HAP-1 (cell line): ENCODE measurements at regions not wholly inside any gene's neighbourhood (a gene's known extent, or its start where the extent isn't known, plus 50 kb on each side); places are given as distances from the start of the nearest gene placed in this dataset.

Source experiments
- DNase-seq, 2 experiments: peaks; one replicate each; pipeline ENCODE4 v3.0.0-alpha.2; 2016 to 2020; ENCODE audit warnings: low spot score in 2 of 2
- H3K27me3 ChIP-seq: fragments of 250-450 bp; sonication (Bioruptor Pico); 2 replicates; pipeline ENCODE4 v1.5.1; 2020; ENCODE audit warnings: low read depth, mild to moderate bottlenecking, moderate library complexity
- H3K36me3 ChIP-seq: fragments of 250-450 bp; sonication (Bioruptor Pico); replicated peaks from 2 replicates; pipeline ENCODE4 v1.5.1; 2020; ENCODE audit warnings: mild to moderate bottlenecking
- H3K4me1 ChIP-seq: fragments of 250-450 bp; sonication (Bioruptor Pico); 2 replicates; pipeline ENCODE4 v1.5.1; 2020; ENCODE audit warnings: mild to moderate bottlenecking
- H3K4me3 ChIP-seq: fragments of 250-450 bp; sonication (Bioruptor Pico); 2 replicates; pipeline ENCODE4 v1.5.1; 2020; ENCODE audit warnings: mild to moderate bottlenecking, moderate library complexity
- H3K9me3 ChIP-seq: fragments of 250-450 bp; sonication (Bioruptor Pico); 2 replicates; pipeline ENCODE4 v1.5.1; 2020; ENCODE audit warnings: mild to moderate bottlenecking, moderate library complexity
- in situ Hi-C: fragments of 300-500 bp; cut with MboI; formaldehyde crosslinking; loops from 3 replicates; pipeline ENCODE4 v1.14.3; 2020; ENCODE audit warnings: low sequenced_read_pairs, inconsistent platforms, mixed read lengths

DNA sequence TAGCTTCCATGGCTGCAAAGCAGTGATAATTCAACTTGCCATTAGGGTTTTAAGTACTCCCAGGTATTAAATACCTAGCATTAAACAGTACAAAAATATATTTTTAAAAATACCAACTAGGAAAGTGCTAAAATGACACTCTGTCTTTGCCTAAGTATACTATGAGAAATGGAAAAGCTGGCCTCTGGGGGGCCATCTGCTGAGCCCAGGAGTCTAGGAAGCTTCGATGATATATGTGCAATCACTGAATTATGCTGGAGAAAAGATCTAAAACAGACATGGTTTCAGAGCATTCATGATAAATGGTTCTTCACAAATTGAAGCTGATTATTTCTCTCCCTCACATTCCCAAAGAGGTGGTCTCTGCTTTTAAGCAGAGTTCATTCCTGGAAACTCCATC, 191.8 kb downstream of the OPA1 start:
- H3K4me1 ChIP-seq, result peaks cover 8% of the 10 kb centered on the region
- no peaks in the 10 kb centered on the region for H3K9me3 ChIP-seq
- H3K36me3 ChIP-seq, result no peaks in the 10 kb centered on the region
- no peak for DNase-seq
- H3K27me3 ChIP-seq, result no peaks in the 10 kb centered on the region
- H3K4me3 ChIP-seq, result no peak overlapping the region
- in situ Hi-C loops, result loop anchor here (5.0 to 25.0 kb wide), 3 partner anchors 177 to 532 kb away; partner anchors contain the start of gene HES1

GRCh38 chr3:193787496-193787870, 194.5 kb downstream of the OPA1 start:
- in situ Hi-C loops, result loop anchor here (5.0 to 25.0 kb wide), 3 partner anchors 175 to 530 kb away; partner anchors contain the start of gene HES1
- Histone ChIP-seq H3K36me3 (no peaks in the 10 kb centered on the region), H3K4me3 (no peak overlapping the region), H3K9me3 (no peaks in the 10 kb centered on the region), H3K27me3 (no peaks in the 10 kb centered on the region), H3K4me1 (peaks cover 3% of the 10 kb centered on the region; the same call in 1 of the 2 replicates)
- DNase-seq, result no peak

DNA sequence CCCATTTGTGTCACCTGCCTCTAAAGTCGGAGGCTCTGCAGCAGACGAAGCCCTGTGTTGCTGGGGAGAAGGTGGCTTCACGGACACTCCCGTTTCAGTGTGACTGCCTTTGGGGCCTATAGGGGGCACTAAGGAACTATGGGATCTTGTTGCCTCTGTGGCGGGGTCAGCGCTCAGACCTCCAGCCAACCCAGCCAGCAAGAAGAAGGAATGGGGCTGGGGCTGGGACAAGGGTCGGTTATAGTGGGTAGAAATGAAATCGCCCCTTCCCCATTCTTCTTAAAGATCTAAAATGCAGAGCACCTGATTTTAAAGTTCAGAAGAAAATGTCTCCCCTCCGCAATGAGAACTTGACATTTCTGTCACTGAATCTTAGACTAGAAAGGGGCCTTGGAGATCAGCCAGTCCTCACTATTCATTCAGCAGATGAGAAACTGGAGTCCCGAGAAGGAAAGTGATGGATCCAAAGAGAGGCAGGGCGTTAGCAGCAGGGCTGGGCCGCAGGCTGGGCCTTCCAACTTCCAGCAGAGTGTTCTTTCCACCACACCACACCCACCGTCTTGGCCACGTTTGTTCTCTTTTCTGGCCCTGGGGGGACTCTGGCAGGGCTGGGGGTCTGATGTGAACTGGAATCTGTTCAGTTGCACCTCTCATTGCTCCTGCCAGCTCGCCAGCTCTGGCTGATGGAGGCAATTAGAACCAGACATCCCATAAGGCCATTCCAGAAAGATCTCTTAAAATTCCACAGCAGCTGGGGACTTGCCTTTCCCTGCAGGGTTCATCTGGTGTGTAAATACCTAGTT, 195.4 kb downstream of the OPA1 start:
- Histone ChIP-seq H3K4me3 (no peak overlapping the region), H3K27me3 (no peaks in the 10 kb centered on the region), H3K36me3 (no peaks in the 10 kb centered on the region), H3K4me1 (peaks cover 3% of the 10 kb centered on the region; the same call in 1 of the 2 replicates), H3K9me3 (no peaks in the 10 kb centered on the region)
- in situ Hi-C loops, result loop anchor here (5.0 to 25.0 kb wide), 3 partner anchors 174 to 529 kb away; partner anchors contain the start of gene HES1
- peak; percentile 73 to 75 for DNase-seq

DNA sequence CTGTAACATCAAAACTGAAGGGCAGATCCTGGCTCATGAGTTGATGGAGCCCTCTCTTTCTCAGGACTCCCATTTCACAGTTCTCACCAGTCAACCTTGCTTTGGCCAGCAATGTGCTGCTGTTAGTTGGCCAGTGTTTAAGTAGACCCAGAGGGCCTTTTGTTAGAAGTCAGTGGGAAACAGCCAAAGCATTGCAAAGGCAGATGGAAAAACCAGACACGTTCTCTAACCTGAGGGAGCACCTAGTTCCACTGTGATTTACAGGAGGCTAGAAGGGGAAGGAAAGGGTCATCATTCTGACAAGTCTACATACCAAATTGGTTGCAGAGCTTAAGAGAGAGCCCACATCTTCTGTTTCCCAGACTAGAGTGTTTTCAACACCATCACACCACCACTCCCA, 196.4 kb downstream of the OPA1 start:
- DNase-seq, result no peak
- in situ Hi-C loops, result loop anchor here (5.0 to 25.0 kb wide), 3 partner anchors 173 to 528 kb away; partner anchors contain the start of gene HES1
- Histone ChIP-seq H3K27me3 (peaks cover 2% of the 10 kb centered on the region; the same call in 1 of the 2 replicates), H3K36me3 (no peaks in the 10 kb centered on the region), H3K9me3 (no peaks in the 10 kb centered on the region), H3K4me1 (peaks cover 3% of the 10 kb centered on the region; the same call in 1 of the 2 replicates), H3K4me3 (no peak overlapping the region)

- no peaks in the 10 kb centered on the region for H3K36me3 ChIP-seq
- DNase-seq, result no peak
- no peaks in the 10 kb centered on the region for H3K9me3 ChIP-seq
- H3K4me1 ChIP-seq, result peaks cover 3% of the 10 kb centered on the region; the same call in 1 of the 2 replicates
- H3K4me3 ChIP-seq, result no peak overlapping the region
- H3K27me3 ChIP-seq, result peaks cover 2% of the 10 kb centered on the region; the same call in 1 of the 2 replicates
- in situ Hi-C loops, result loop anchor here (25.0 kb wide), 1 partner anchor 172 kb away; no protein-coding TSS in a partner anchor
Measured at GRCh38 chr3:193790086-193790990, 197.3 kb downstream of the OPA1 start.

- Histone ChIP-seq H3K27me3 (peaks cover 2% of the 10 kb centered on the region; the same call in 1 of the 2 replicates), H3K9me3 (no peaks in the 10 kb centered on the region), H3K4me1 (peaks cover 3% of the 10 kb centered on the region; the same call in 1 of the 2 replicates), H3K36me3 (no peaks in the 10 kb centered on the region), H3K4me3 (no peak overlapping the region)
- DNase-seq, result no peak
- in situ Hi-C loops, result loop anchor here (25.0 kb wide), 1 partner anchor 171 kb away; no protein-coding TSS in a partner anchor
Measured at GRCh38 chr3:193791041-193792032, 198.3 kb downstream of the OPA1 start.

- in situ Hi-C loops, result loop anchor here (25.0 kb wide), 1 partner anchor 169 kb away; no protein-coding TSS in a partner anchor
Measured at GRCh38 chr3:193793123-193793522, 200.1 kb downstream of the OPA1 start.

GRCh38 chr3:193794002-193794881, 201.2 kb downstream of the OPA1 start:
- Histone ChIP-seq H3K27me3 (peaks cover 2% of the 10 kb centered on the region; the same call in 1 of the 2 replicates), H3K9me3 (no peaks in the 10 kb centered on the region), H3K36me3 (no peaks in the 10 kb centered on the region), H3K4me1 (no peaks in the 10 kb centered on the region; the same call in 1 of the 2 replicates), H3K4me3 (no peak overlapping the region)
- in situ Hi-C loops, result loop anchor here (25.0 kb wide), 1 partner anchor 168 kb away; no protein-coding TSS in a partner anchor
- no peak for DNase-seq

More at GRCh38 chr3:193793123-193793522, 200.1 kb downstream of the OPA1 start:
- DNase-seq, result no peak
- Histone ChIP-seq H3K4me1 (peaks cover 3% of the 10 kb centered on the region; the same call in 1 of the 2 replicates), H3K4me3 (no peak overlapping the region), H3K36me3 (no peaks in the 10 kb centered on the region), H3K27me3 (peaks cover 2% of the 10 kb centered on the region; the same call in 1 of the 2 replicates), H3K9me3 (no peaks in the 10 kb centered on the region)

GRCh38 chr3:193795062-193795690, 202.2 kb downstream of the OPA1 start:
- DNase-seq, result no peak
- no peaks in the 10 kb centered on the region for H3K9me3 ChIP-seq
- H3K4me3 ChIP-seq, result no peak overlapping the region
- no peaks in the 10 kb centered on the region; the same call in 1 of the 2 replicates for H3K4me1 ChIP-seq
- H3K36me3 ChIP-seq, result no peaks in the 10 kb centered on the region
- H3K27me3 ChIP-seq, result peaks cover 2% of the 10 kb centered on the region; the same call in 1 of the 2 replicates
- in situ Hi-C loops, result loop anchor here (25.0 kb wide), 1 partner anchor 167 kb away; no protein-coding TSS in a partner anchor

DNA sequence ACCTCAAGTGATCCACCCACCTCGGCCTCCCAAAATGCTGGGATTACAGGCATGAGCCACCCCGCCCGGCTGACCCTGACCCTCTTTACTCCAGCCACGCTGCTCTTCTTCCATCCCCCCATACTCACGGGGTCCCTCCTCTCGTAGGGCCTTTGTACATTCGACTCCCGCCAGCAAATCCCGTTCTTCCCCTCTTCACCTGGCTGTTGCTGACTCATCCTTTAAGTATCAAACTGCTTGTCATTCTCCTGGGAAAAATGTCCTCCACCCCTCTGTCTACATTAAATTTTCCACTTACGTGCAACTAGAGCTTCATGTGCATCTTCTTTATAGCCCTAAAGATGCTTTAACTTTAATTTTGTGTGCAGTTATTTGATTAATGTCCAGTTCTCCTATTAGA, 203.1 kb downstream of the OPA1 start:
- in situ Hi-C loops, result loop anchor here (25.0 kb wide), 1 partner anchor 166 kb away; no protein-coding TSS in a partner anchor
- H3K27me3 ChIP-seq, result peaks cover 2% of the 10 kb centered on the region; the same call in 1 of the 2 replicates
- no peaks in the 10 kb centered on the region; the same call in 1 of the 2 replicates for H3K4me1 ChIP-seq
- no peaks in the 10 kb centered on the region for H3K36me3 ChIP-seq
- H3K9me3 ChIP-seq, result no peaks in the 10 kb centered on the region
- no peak overlapping the region for H3K4me3 ChIP-seq
- no peak for DNase-seq

- no peak for DNase-seq
- Histone ChIP-seq H3K4me3 (no peak overlapping the region), H3K9me3 (no peaks in the 10 kb centered on the region), H3K4me1 (no peaks in the 10 kb centered on the region; the same call in 1 of the 2 replicates), H3K36me3 (no peaks in the 10 kb centered on the region), H3K27me3 (peaks cover 2% of the 10 kb centered on the region; the same call in 1 of the 2 replicates)
- in situ Hi-C loops, result loop anchor here (25.0 kb wide), 1 partner anchor 165 kb away; no protein-coding TSS in a partner anchor
Measured at GRCh38 chr3:193797566-193797965, 204.6 kb downstream of the OPA1 start.
